K562 (cell line): ENCODE measurements at regions not wholly inside any gene's neighbourhood (a gene's known extent, or its start where the extent isn't known, plus 50 kb on each side); places are given as distances from the start of the nearest gene placed in this dataset.

ENCODE experiments used
- ATAC-seq: fragments of 200-7000 bp; cut with Tn5 transposase; 3 replicates; pipeline ENCODE4 v1.9.1; 2020; ENCODE audit warnings: moderate library complexity
- BruUV-seq: library from RNA; stranded (reverse); fragments of 400-500 nt; replicated peaks from 2 replicates; lab custom pipeline; 2021; lab: Mats Ljungman, UMichigan
- CTCF ChIA-PET: fragments of 300-600 bp; formaldehyde crosslinking; extraction: SDS; loops from one replicate; lab custom pipeline; 2021; ENCODE audit warnings: low intra/inter-chr PET ratio; lab: Yijun Ruan, JAX
- POLR2A ChIA-PET: fragments of 300-600, 350-650 bp; sonication (Branson Sonifier 250); formaldehyde crosslinking; extraction: SDS; loops from one replicate; lab custom pipeline; 2021; ENCODE audit warnings: antibody characterized with exemption, inconsistent platforms; lab: Yijun Ruan, JAX
- DNase-seq, 4 experiments: peaks; one replicate each; pipeline versions ENCODE4 v3.0.0 to v3.0.0-alpha.2; 2011 to 2018; ENCODE audit warnings: low spot score in 3 of 4, mixed read lengths in 3 of 4; ENCODE audit errors: extremely low read depth in 1 of 4
- FAIRE-seq: peaks from 2 replicates; lab custom pipeline; 2011; peaks lifted over from hg19 to GRCh38; lab: Jason Lieb, UNC
- H2AFZ ChIP-seq: 2 replicates; pipeline ENCODE4 v1.6.0; 2011; ENCODE audit warnings: low read depth, low read length, control low read depth, inconsistent platforms
- H3K27ac ChIP-seq: fragments of 200-600 bp; 3 replicates; pipeline ENCODE4 v1.8.0; 2011; ENCODE audit warnings: low read depth, mild to moderate bottlenecking, control low read depth, inconsistent platforms, low read length, moderate library complexity, mixed read lengths; ENCODE audit errors: extremely low read depth
- H3K27me3 ChIP-seq, 2 experiments: fragments of 300-600 bp in 1 of 2; 2 replicates in 1 of 2; 3 replicates in 1 of 2; pipeline versions ENCODE4 v1.6.0 to v1.8.0; 2011; ENCODE audit warnings: inconsistent platforms in 2 of 2, low read length in 2 of 2, mild to moderate bottlenecking in 1 of 2, mixed read lengths in 1 of 2, moderate library complexity in 1 of 2; ENCODE audit not compliant: control insufficient read depth in 2 of 2, insufficient read depth in 2 of 2
- H3K36me3 ChIP-seq: fragments of 300-600 bp; 3 replicates; pipeline ENCODE4 v1.8.0; 2011; ENCODE audit warnings: mild to moderate bottlenecking, low read length, inconsistent platforms; ENCODE audit not compliant: control insufficient read depth, insufficient read depth
- H3K4me1 ChIP-seq, 2 experiments: fragments of 200-600 bp in 1 of 2; replicated peaks in 1 of 2; 2 replicates in 1 of 2; 3 replicates in 1 of 2; pipeline versions ENCODE4 v1.5.1 to v1.8.0; 2011; ENCODE audit warnings: inconsistent platforms in 2 of 2, low read length in 2 of 2, mild to moderate bottlenecking in 1 of 2, mixed read lengths in 1 of 2, moderate library complexity in 1 of 2; ENCODE audit not compliant: control insufficient read depth in 2 of 2, insufficient read depth in 2 of 2
- H3K4me2 ChIP-seq: 2 replicates; pipeline ENCODE4 v1.6.1; 2011; ENCODE audit warnings: low read length, control low read depth, inconsistent platforms, mixed read lengths; ENCODE audit not compliant: insufficient read depth
- H3K4me3 ChIP-seq: fragments of 200-600 bp; sonication (generic), shearing (Covaris generic); 2 replicates; pipeline ENCODE4 v1.5.1; 2016; ENCODE audit warnings: control low read depth, inconsistent platforms
- H3K79me2 ChIP-seq: fragments of 200-600 bp; 3 replicates; pipeline ENCODE4 v1.8.0; 2011; ENCODE audit warnings: low read length, inconsistent platforms; ENCODE audit not compliant: control insufficient read depth, insufficient read depth
- H3K9ac ChIP-seq, 2 experiments: 2 replicates each; pipeline versions ENCODE4 v1.6.0 to v1.6.1; 2011; ENCODE audit warnings: low read depth in 2 of 2, low read length in 2 of 2, control low read depth in 1 of 2, inconsistent platforms in 1 of 2, mild to moderate bottlenecking in 1 of 2, mixed read lengths in 1 of 2; ENCODE audit not compliant: insufficient read depth in 1 of 2
- H3K9me1 ChIP-seq: one replicate; pipeline ENCODE4 v1.6.0; 2011; ENCODE audit warnings: inconsistent platforms, mild to moderate bottlenecking, low read length, moderate library complexity; ENCODE audit not compliant: control insufficient read depth, insufficient read depth
- H3K9me3 ChIP-seq: replicated peaks from 2 replicates; pipeline ENCODE4 v1.5.1; 2011; ENCODE audit warnings: low read depth, low read length, inconsistent platforms; ENCODE audit not compliant: control insufficient read depth, insufficient read depth
- H4K20me1 ChIP-seq: replicated peaks from 2 replicates; pipeline ENCODE4 v1.6.1; 2011; ENCODE audit warnings: low read length, inconsistent platforms, mixed read lengths; ENCODE audit not compliant: control insufficient read depth, insufficient read depth
- CEBPG ChIP-seq, 3 experiments: fragments of 200-800 bp in 1 of 3; sonication (Bioruptor generic) in 1 of 3; sonication (generic) in 1 of 3; formaldehyde crosslinking in 1 of 3; IDR thresholded peaks in 2 of 3; conservative IDR thresholded peaks in 1 of 3; 2 replicates each; pipeline versions ENCODE4 v1.6.1 to v1.8.0; 2016 to 2022; ENCODE audit warnings: missing compliant biosample characterization in 2 of 3, missing genetic modification characterization in 2 of 3, mild to moderate bottlenecking in 1 of 3, missing genetic modification reagents in 1 of 3
- CHD4 ChIP-seq: fragments of 200-600 bp; sonication (generic); IDR thresholded peaks from 3 replicates; pipeline ENCODE4 v1.6.1; 2012; ENCODE audit warnings: low read depth, mild to moderate bottlenecking, mixed read lengths, low read length, inconsistent platforms; ENCODE audit not compliant: insufficient read depth, insufficient replicate concordance, poor library complexity, severe bottlenecking
- DMBX1 ChIP-seq: fragments of 250-450 bp; sonication (Bioruptor Pico); IDR thresholded peaks from 2 replicates; pipeline ENCODE4 v1.8.0; 2022; ENCODE audit warnings: inconsistent platforms, mild to moderate bottlenecking, moderate library complexity, borderline replicate concordance
- HDAC8 ChIP-seq: fragments of 450-650 bp; IDR thresholded peaks from 2 replicates; pipeline ENCODE4 v1.6.1; 2016; ENCODE audit warnings: mild to moderate bottlenecking, missing genetic modification characterization, moderate library complexity, missing compliant biosample characterization
- IFI16 ChIP-seq: fragments of 250-450 bp; sonication (Bioruptor Pico); IDR thresholded peaks from 2 replicates; pipeline ENCODE4 v2.1.2; 2022; ENCODE audit warnings: mild to moderate bottlenecking, inconsistent platforms
- RAD21 ChIP-seq, 2 experiments: fragments of 250-450 bp in 1 of 2; fragments of 450-650 bp in 1 of 2; sonication (Bioruptor Pico) in 1 of 2; formaldehyde crosslinking in 1 of 2; IDR thresholded peaks in 1 of 2; conservative IDR thresholded peaks in 1 of 2; 2 replicates each; pipeline versions ENCODE4 v1.4.0 to v1.8.0; 2020 to 2022; ENCODE audit warnings: mild to moderate bottlenecking in 2 of 2, moderate library complexity in 1 of 2
- SLC30A9 ChIP-seq: fragments of 250-450 bp; sonication (Bioruptor Pico); IDR thresholded peaks from 2 replicates; pipeline ENCODE4 v1.8.0; 2022; ENCODE audit warnings: mild to moderate bottlenecking, moderate library complexity
- SMARCA5 ChIP-seq: fragments of 450-650 bp; IDR thresholded peaks from 2 replicates; pipeline ENCODE4 v1.6.1; 2016
- STAG1 ChIP-seq: sonication (generic); formaldehyde crosslinking; IDR thresholded peaks from 2 replicates; pipeline ENCODE4 v1.5.0; 2020; ENCODE audit warnings: missing genetic modification reagents, borderline replicate concordance
- YBX1 ChIP-seq: fragments of 450-650 bp; IDR thresholded peaks from 2 replicates; pipeline ENCODE4 v1.7.1; 2016; ENCODE audit warnings: mild to moderate bottlenecking
- WGBS: fragments of 100-300 bp; shearing (Covaris generic); methylation state at CpG from one replicate; pipeline ENCODE4 v1.1.6; 2016; ENCODE audit warnings: low coverage, mixed read lengths; ENCODE audit not compliant: insufficient coverage; ENCODE audit errors: missing lambda C conversion rate; 5-methylcytosine and 5-hydroxymethylcytosine counted together
- in situ Hi-C: fragments of 300-500 bp; cut with MboI; formaldehyde crosslinking; loops from 4 replicates; pipeline ENCODE4 v1.15.0; 2018; ENCODE audit warnings: inconsistent platforms, mixed read lengths
- intact Hi-C: fragments of 100-400 bp; cut with micrococcal nuclease; formaldehyde crosslinking; loops from 2 replicates; pipeline ENCODE4 v1.14.2; 2022
- TF ChIP-seq, protein P1 (sequence below): fragments of 450-650 bp; IDR thresholded peaks from 2 replicates; pipeline ENCODE4 v1.6.1; 2017; ENCODE audit warnings: antibody characterized with exemption, mild to moderate bottlenecking

DNA sequence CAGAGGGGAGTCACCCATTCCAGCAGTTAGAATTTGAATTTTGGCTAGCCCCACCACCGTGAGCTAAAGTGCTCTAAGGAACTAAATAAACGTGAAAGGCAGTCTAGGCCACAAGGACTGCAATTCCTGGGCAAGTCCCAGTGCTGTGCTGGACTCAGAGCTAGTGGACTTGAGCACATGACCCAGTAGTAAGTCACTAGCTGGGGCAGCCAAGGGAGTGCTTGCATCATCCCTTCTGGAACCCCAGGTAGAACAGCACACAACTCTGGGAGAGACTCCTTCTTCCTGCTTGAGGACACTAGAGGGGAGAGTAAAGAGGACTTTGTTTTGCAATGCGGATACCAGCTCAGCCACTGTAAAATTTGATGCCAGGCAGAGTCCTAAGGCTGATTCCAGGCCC, 672.2 kb downstream of the CPS1 start:
- Histone ChIP-seq H3K9me3 (no peaks in the 10 kb centered on the region), H3K4me3 (no peak overlapping the region), H4K20me1 (no peaks in the 10 kb centered on the region), H3K27me3 (no peaks in the 10 kb centered on the region), H3K36me3 (no peaks in the 10 kb centered on the region), H3K4me2 (no peak overlapping the region), H3K4me1 (no peaks in the 10 kb centered on the region), H3K79me2 (no peaks in the 10 kb centered on the region), H3K9ac (no peak overlapping the region), H3K9me1 (no peaks in the 10 kb centered on the region), H3K27ac (no peak overlapping the region), H2AFZ (no peak overlapping the region)
- DNase-seq (no peak), ATAC-seq (no peak), FAIRE-seq (no peak)
- BruUV-seq = no TSS peak
- ChIA-PET POLR2A (no interaction called here), CTCF (no interaction called here)
- intact Hi-C loops (no loop called here), in situ Hi-C loops (no loop called here)
- 0% methylated on average over 3 of the region's 3 CpGs for WGBS
- TF ChIP-seq STAG1 (CRISPR knock-in tag) (no peak), CHD4 (no peak), SLC30A9 (no peak), CEBPG (CRISPR knock-in tag; IDR thresholded peaks at IDR 0.05) (no peak), CEBPG (tag; conservative IDR thresholded peaks at IDR 0.05 in 1 of 2, IDR thresholded peaks at IDR 0.05 in 1 of 2) (no peak), IFI16 (CRISPR knock-in tag) (no peak), YBX1 (no peak), DMBX1 (CRISPR knock-in tag) (no peak), RAD21 (CRISPR knock-in tag; conservative IDR thresholded peaks at IDR 0.05 in 1 of 2, IDR thresholded peaks at IDR 0.05 in 1 of 2) (no peak), SMARCA5 (no peak), HDAC8 (tag) (no peak)
- TF ChIP-seq, protein P1, sequence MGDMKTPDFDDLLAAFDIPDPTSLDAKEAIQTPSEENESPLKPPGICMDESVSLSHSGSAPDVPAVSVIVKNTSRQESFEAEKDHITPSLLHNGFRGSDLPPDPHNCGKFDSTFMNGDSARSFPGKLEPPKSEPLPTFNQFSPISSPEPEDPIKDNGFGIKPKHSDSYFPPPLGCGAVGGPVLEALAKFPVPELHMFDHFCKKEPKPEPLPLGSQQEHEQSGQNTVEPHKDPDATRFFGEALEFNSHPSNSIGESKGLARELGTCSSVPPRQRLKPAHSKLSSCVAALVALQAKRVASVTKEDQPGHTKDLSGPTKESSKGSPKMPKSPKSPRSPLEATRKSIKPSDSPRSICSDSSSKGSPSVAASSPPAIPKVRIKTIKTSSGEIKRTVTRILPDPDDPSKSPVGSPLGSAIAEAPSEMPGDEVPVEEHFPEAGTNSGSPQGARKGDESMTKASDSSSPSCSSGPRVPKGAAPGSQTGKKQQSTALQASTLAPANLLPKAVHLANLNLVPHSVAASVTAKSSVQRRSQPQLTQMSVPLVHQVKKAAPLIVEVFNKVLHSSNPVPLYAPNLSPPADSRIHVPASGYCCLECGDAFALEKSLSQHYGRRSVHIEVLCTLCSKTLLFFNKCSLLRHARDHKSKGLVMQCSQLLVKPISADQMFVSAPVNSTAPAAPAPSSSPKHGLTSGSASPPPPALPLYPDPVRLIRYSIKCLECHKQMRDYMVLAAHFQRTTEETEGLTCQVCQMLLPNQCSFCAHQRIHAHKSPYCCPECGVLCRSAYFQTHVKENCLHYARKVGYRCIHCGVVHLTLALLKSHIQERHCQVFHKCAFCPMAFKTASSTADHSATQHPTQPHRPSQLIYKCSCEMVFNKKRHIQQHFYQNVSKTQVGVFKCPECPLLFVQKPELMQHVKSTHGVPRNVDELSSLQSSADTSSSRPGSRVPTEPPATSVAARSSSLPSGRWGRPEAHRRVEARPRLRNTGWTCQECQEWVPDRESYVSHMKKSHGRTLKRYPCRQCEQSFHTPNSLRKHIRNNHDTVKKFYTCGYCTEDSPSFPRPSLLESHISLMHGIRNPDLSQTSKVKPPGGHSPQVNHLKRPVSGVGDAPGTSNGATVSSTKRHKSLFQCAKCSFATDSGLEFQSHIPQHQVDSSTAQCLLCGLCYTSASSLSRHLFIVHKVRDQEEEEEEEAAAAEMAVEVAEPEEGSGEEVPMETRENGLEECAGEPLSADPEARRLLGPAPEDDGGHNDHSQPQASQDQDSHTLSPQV = no peak
